Activated effector memory CD4-positive, alpha-beta T cell treated with anti-CD3 and anti-CD28 coated beads, Interleukin-2, amount 50 U/mL, for 16 hours (primary cell): ENCODE measurements at regions not wholly inside any gene's neighbourhood (a gene's known extent, or its start where the extent isn't known, plus 50 kb on each side); places are given as distances from the start of the nearest gene placed in this dataset.

Experiments used
- DNase-seq: peaks from one replicate; pipeline ENCODE4 v3.0.0-alpha.2; 2020

- no peak for DNase-seq
These were observed 65.9 kb upstream of the ASTN2 start for GRCh38 chr9:117480729-117481128.

GRCh38 chr9:117480253-117480652, 65.4 kb upstream of the ASTN2 start:
- DNase-seq = no peak

GRCh38 chr9:117473293-117473692, 58.4 kb upstream of the ASTN2 start:
- no peak for DNase-seq

GRCh38 chr9:117470902-117471301, 56.0 kb upstream of the ASTN2 start:
- no peak for DNase-seq

- no peak for DNase-seq
These were observed 55.6 kb upstream of the ASTN2 start for GRCh38 chr9:117470455-117470854.

- DNase-seq = no peak
These were observed 51.3 kb upstream of the ASTN2 start for GRCh38 chr9:117466111-117466510.

- no peak for DNase-seq
These were observed 50.8 kb upstream of the ASTN2 start for GRCh38 chr9:117465706-117466105.

- no peak for DNase-seq
These were observed 50.2 kb upstream of the ASTN2 start for GRCh38 chr9:117464941-117465616.
